T-helper 17 cell (primary cell): ENCODE measurements at regions not wholly inside any gene's neighbourhood (a gene's known extent, or its start where the extent isn't known, plus 50 kb on each side); places are given as distances from the start of the nearest gene placed in this dataset.

Source experiments
- ATAC-seq: fragments of 150-1000 bp; cut with Tn5 transposase; 2 replicates; pipeline ENCODE4 v1.10.0; 2021; ENCODE audit warnings: mild to moderate bottlenecking, moderate library complexity
- DNase-seq, 3 donors: peaks; one replicate each; pipeline versions ENCODE4 v3.0.0 to v3.0.0-alpha.2; 2020 to 2021
- H3K9me3 ChIP-seq: one replicate; pipeline ENCODE4 v1.7.0; 2013; ENCODE audit warnings: low read length, mild to moderate bottlenecking; ENCODE audit not compliant: control insufficient read depth, poor library complexity, severe bottlenecking
- H3K27ac Mint-ChIP-seq: one replicate; pipeline ENCODE4 v1.8.0; 2022; ENCODE audit warnings: mild to moderate bottlenecking, moderate library complexity, mixed read lengths
- H3K27me3 Mint-ChIP-seq: one replicate; pipeline ENCODE4 v1.8.0; 2022; ENCODE audit warnings: mixed read lengths
- H3K36me3 Mint-ChIP-seq: one replicate; pipeline ENCODE4 v1.8.0; 2022; ENCODE audit warnings: low read depth, mixed read lengths
- H3K4me1 Mint-ChIP-seq: one replicate; pipeline ENCODE4 v1.8.0; 2022; ENCODE audit warnings: mild to moderate bottlenecking, mixed read lengths
- H3K4me3 Mint-ChIP-seq: one replicate; pipeline ENCODE4 v1.8.0; 2022; ENCODE audit warnings: mild to moderate bottlenecking, moderate library complexity, mixed read lengths

- Mint-ChIP-seq H3K27ac (no peak overlapping the region), H3K4me3 (no peak overlapping the region), H3K27me3 (peaks cover 42% of the 10 kb centered on the region), H3K36me3 (no peaks in the 10 kb centered on the region), H3K4me1 (no peaks in the 10 kb centered on the region)
- no peak for ATAC-seq
- DNase-seq: no peak
- no peaks in the 10 kb centered on the region for H3K9me3 ChIP-seq
Observed at GRCh38 chr6:15775741-15776140, 112.9 kb upstream of the DTNBP1 start.

- Mint-ChIP-seq H3K4me1 (no peaks in the 10 kb centered on the region), H3K4me3 (no peak overlapping the region), H3K27ac (no peak overlapping the region), H3K36me3 (no peaks in the 10 kb centered on the region), H3K27me3 (peaks cover 42% of the 10 kb centered on the region)
- DNase-seq (no peak), ATAC-seq (no peak)
- no peaks in the 10 kb centered on the region for H3K9me3 ChIP-seq
Observed at GRCh38 chr6:15775076-15775634, 112.3 kb upstream of the DTNBP1 start.

- Mint-ChIP-seq H3K27me3 (peaks cover 36% of the 10 kb centered on the region), H3K27ac (no peak overlapping the region), H3K36me3 (no peaks in the 10 kb centered on the region), H3K4me1 (no peaks in the 10 kb centered on the region), H3K4me3 (no peak overlapping the region)
- no peaks in the 10 kb centered on the region for H3K9me3 ChIP-seq
- ATAC-seq: no peak
- DNase-seq: no peak
Observed at GRCh38 chr6:15773806-15774410, 111.1 kb upstream of the DTNBP1 start.

GRCh38 chr6:15770347-15771143 lies 107.7 kb upstream of the DTNBP1 start:
- DNase-seq: no peak
- peaks cover 2% of the 10 kb centered on the region for H3K4me1 Mint-ChIP-seq
- no peak overlapping the region for H3K27ac Mint-ChIP-seq
- H3K4me3 Mint-ChIP-seq: no peak overlapping the region
- H3K36me3 Mint-ChIP-seq: no peaks in the 10 kb centered on the region
- ATAC-seq: no peak
- H3K27me3 Mint-ChIP-seq: peaks cover 18% of the 10 kb centered on the region
- no peaks in the 10 kb centered on the region for H3K9me3 ChIP-seq

GRCh38 chr6:15769511-15770018 lies 106.7 kb upstream of the DTNBP1 start:
- H3K4me3 Mint-ChIP-seq: no peak overlapping the region
- peaks cover 2% of the 10 kb centered on the region for H3K4me1 Mint-ChIP-seq
- H3K9me3 ChIP-seq: no peaks in the 10 kb centered on the region
- H3K36me3 Mint-ChIP-seq: no peaks in the 10 kb centered on the region
- H3K27ac Mint-ChIP-seq: no peak overlapping the region
- DNase-seq (no peak), ATAC-seq (no peak)
- H3K27me3 Mint-ChIP-seq: peaks cover 26% of the 10 kb centered on the region

GRCh38 chr6:15768999-15769398 lies 106.2 kb upstream of the DTNBP1 start:
- Mint-ChIP-seq H3K27me3 (peaks cover 27% of the 10 kb centered on the region), H3K4me1 (peaks cover 2% of the 10 kb centered on the region), H3K27ac (no peak overlapping the region), H3K4me3 (no peak overlapping the region), H3K36me3 (no peaks in the 10 kb centered on the region)
- no peaks in the 10 kb centered on the region for H3K9me3 ChIP-seq
- ATAC-seq (no peak), DNase-seq (no peak)

- no peaks in the 10 kb centered on the region for H3K9me3 ChIP-seq
- Mint-ChIP-seq H3K27ac (no peak overlapping the region), H3K27me3 (peaks cover 34% of the 10 kb centered on the region), H3K36me3 (no peaks in the 10 kb centered on the region), H3K4me1 (peaks cover 2% of the 10 kb centered on the region), H3K4me3 (no peak overlapping the region)
- DNase-seq: no peak
- no peak for ATAC-seq
Observed at GRCh38 chr6:15763837-15764236, 101.0 kb upstream of the DTNBP1 start.

GRCh38 chr6:15763364-15763763 lies 100.5 kb upstream of the DTNBP1 start:
- no peak for DNase-seq
- H3K4me1 Mint-ChIP-seq: peaks cover 2% of the 10 kb centered on the region
- H3K36me3 Mint-ChIP-seq: no peaks in the 10 kb centered on the region
- no peak overlapping the region for H3K27ac Mint-ChIP-seq
- H3K4me3 Mint-ChIP-seq: no peak overlapping the region
- peaks cover 34% of the 10 kb centered on the region for H3K27me3 Mint-ChIP-seq
- ATAC-seq: no peak
- no peaks in the 10 kb centered on the region for H3K9me3 ChIP-seq

- Mint-ChIP-seq H3K27me3 (peaks cover 36% of the 10 kb centered on the region), H3K36me3 (no peaks in the 10 kb centered on the region), H3K4me1 (peaks cover 2% of the 10 kb centered on the region), H3K27ac (no peak overlapping the region), H3K4me3 (no peak overlapping the region)
- ATAC-seq (no peak), DNase-seq (no peak)
- H3K9me3 ChIP-seq: no peaks in the 10 kb centered on the region
Observed at GRCh38 chr6:15761045-15761502, 98.2 kb upstream of the DTNBP1 start.

GRCh38 chr6:15758631-15759215 lies 95.9 kb upstream of the DTNBP1 start:
- DNase-seq (no peak), ATAC-seq (no peak)
- Mint-ChIP-seq H3K27ac (no peak overlapping the region), H3K27me3 (peaks cover 15% of the 10 kb centered on the region), H3K4me1 (no peaks in the 10 kb centered on the region), H3K4me3 (no peak overlapping the region), H3K36me3 (no peaks in the 10 kb centered on the region)
- H3K9me3 ChIP-seq: no peaks in the 10 kb centered on the region

- Mint-ChIP-seq H3K36me3 (no peaks in the 10 kb centered on the region), H3K4me3 (no peak overlapping the region), H3K27ac (no peak overlapping the region), H3K27me3 (peaks cover 9% of the 10 kb centered on the region), H3K4me1 (no peaks in the 10 kb centered on the region)
- no peak for DNase-seq
- no peaks in the 10 kb centered on the region for H3K9me3 ChIP-seq
- no peak for ATAC-seq
Observed at GRCh38 chr6:15755526-15755925, 92.7 kb upstream of the DTNBP1 start.

GRCh38 chr6:15754706-15755079 lies 91.9 kb upstream of the DTNBP1 start:
- H3K27ac Mint-ChIP-seq: no peak overlapping the region
- no peak overlapping the region for H3K4me3 Mint-ChIP-seq
- peaks cover 9% of the 10 kb centered on the region for H3K27me3 Mint-ChIP-seq
- ATAC-seq (no peak), DNase-seq (no peak)
- no peaks in the 10 kb centered on the region for H3K36me3 Mint-ChIP-seq
- no peaks in the 10 kb centered on the region for H3K9me3 ChIP-seq
- no peaks in the 10 kb centered on the region for H3K4me1 Mint-ChIP-seq

- no peak overlapping the region for H3K27ac Mint-ChIP-seq
- no peaks in the 10 kb centered on the region for H3K9me3 ChIP-seq
- ATAC-seq: no peak
- no peaks in the 10 kb centered on the region for H3K36me3 Mint-ChIP-seq
- no peak overlapping the region for H3K4me3 Mint-ChIP-seq
- peaks cover 9% of the 10 kb centered on the region for H3K27me3 Mint-ChIP-seq
- H3K4me1 Mint-ChIP-seq: no peaks in the 10 kb centered on the region
- no peak for DNase-seq
Observed at GRCh38 chr6:15754035-15754705, 91.3 kb upstream of the DTNBP1 start.
